SW480 (cell line): ENCODE measurements at regions not wholly inside any gene's neighbourhood (a gene's known extent, or its start where the extent isn't known, plus 50 kb on each side); places are given as distances from the start of the nearest gene placed in this dataset.
A peak's percentile ranks its signal among the peaks of the same experiment; 100 is the strongest.

Source experiments
- DNase-seq: peaks from one replicate; pipeline ENCODE4 v3.0.0-alpha.2; 2016; ENCODE audit warnings: low spot score

GRCh38 chr13:70386919-70387318, 278.7 kb upstream of the KLHL1 start:
- DNase-seq = no peak

GRCh38 chr13:70385852-70386251, 277.6 kb upstream of the KLHL1 start:
- DNase-seq = no peak

GRCh38 chr13:70384156-70384555, 275.9 kb upstream of the KLHL1 start:
- DNase-seq = no peak

GRCh38 chr13:70380809-70381208, 272.6 kb upstream of the KLHL1 start:
- DNase-seq = no peak

- peak; percentile 1 for DNase-seq
These were observed 267.5 kb upstream of the KLHL1 start for GRCh38 chr13:70375718-70376117.

GRCh38 chr13:70370924-70371323, 262.7 kb upstream of the KLHL1 start:
- no peak for DNase-seq

GRCh38 chr13:70366720-70367119, 258.5 kb upstream of the KLHL1 start:
- no peak for DNase-seq

GRCh38 chr13:70363991-70364390, 255.7 kb upstream of the KLHL1 start:
- no peak for DNase-seq

GRCh38 chr13:70362820-70363570, 254.7 kb upstream of the KLHL1 start:
- no peak for DNase-seq

GRCh38 chr13:70357031-70357430, 248.8 kb upstream of the KLHL1 start:
- DNase-seq = no peak

GRCh38 chr13:70353096-70353495, 244.8 kb upstream of the KLHL1 start:
- DNase-seq = no peak

- DNase-seq = no peak
These were observed 239.8 kb upstream of the KLHL1 start for GRCh38 chr13:70347947-70348620.

- DNase-seq = peak; percentile 8
These were observed 231.5 kb upstream of the KLHL1 start for GRCh38 chr13:70339738-70340137.

- DNase-seq = no peak
These were observed 230.4 kb upstream of the KLHL1 start for GRCh38 chr13:70338609-70339008.

GRCh38 chr13:70336866-70337265, 228.6 kb upstream of the KLHL1 start:
- DNase-seq = no peak

GRCh38 chr13:70333752-70334151, 225.5 kb upstream of the KLHL1 start:
- no peak for DNase-seq

- DNase-seq = no peak
These were observed 222.6 kb upstream of the KLHL1 start for GRCh38 chr13:70330697-70331361.

- DNase-seq = no peak
These were observed 216.3 kb upstream of the KLHL1 start for GRCh38 chr13:70324519-70324918.

- no peak for DNase-seq
These were observed 202.9 kb upstream of the KLHL1 start for GRCh38 chr13:70311191-70311590.

- DNase-seq = peak; percentile 42
These were observed 202.3 kb upstream of the KLHL1 start for GRCh38 chr13:70310396-70311119.

GRCh38 chr13:70297189-70297616, 189.0 kb upstream of the KLHL1 start:
- DNase-seq = no peak

GRCh38 chr13:70284371-70284770, 176.1 kb upstream of the KLHL1 start:
- DNase-seq = no peak
